HG03108 (cell line): ENCODE measurements at regions not wholly inside any gene's neighbourhood (a gene's known extent, or its start where the extent isn't known, plus 50 kb on each side); places are given as distances from the start of the nearest gene placed in this dataset.
"Not testable (repeated sequence)": the region's sequence is repeated elsewhere in the genome, so short reads cannot be mapped to it uniquely, and the experiment has no call there.

ENCODE experiments used
- ATAC-seq: cut with Tn5 transposase; IDR thresholded peaks from one replicate; pipeline ENCODE4 v1.9.1; 2021; ENCODE audit warnings: moderate library complexity; ENCODE audit not compliant: unreplicated experiment

GRCh38 chr4:3878678-3879077 is 112.5 kb downstream of the ADRA2C start:
- no peak for ATAC-seq

GRCh38 chr4:3879681-3880614 is 113.8 kb downstream of the ADRA2C start:
- no peak for ATAC-seq

GRCh38 chr4:3880615-3881120 is 114.5 kb downstream of the ADRA2C start:
- no peak for ATAC-seq

GRCh38 chr4:3882316-3882885 is 116.2 kb downstream of the ADRA2C start:
- ATAC-seq: not testable (repeated sequence)

GRCh38 chr4:3884261-3884660 is 118.1 kb downstream of the ADRA2C start:
- not testable (repeated sequence) for ATAC-seq

- ATAC-seq: not testable (repeated sequence)
Observed at GRCh38 chr4:3893590-3893989, 127.4 kb downstream of the ADRA2C start.

- not testable (repeated sequence) for ATAC-seq
Observed at GRCh38 chr4:3894086-3894959, 128.1 kb downstream of the ADRA2C start.

GRCh38 chr4:3896441-3896840 is 130.3 kb downstream of the ADRA2C start:
- no peak for ATAC-seq

- ATAC-seq: not testable (repeated sequence)
Observed at GRCh38 chr4:3896871-3897578, 130.8 kb downstream of the ADRA2C start.

GRCh38 chr4:3898098-3898497 is 131.9 kb downstream of the ADRA2C start:
- no peak for ATAC-seq

- ATAC-seq: not testable (repeated sequence)
Observed at GRCh38 chr4:3898928-3899327, 132.7 kb downstream of the ADRA2C start.

- ATAC-seq: not testable (repeated sequence)
Observed at GRCh38 chr4:3904264-3904955, 138.2 kb downstream of the ADRA2C start.

GRCh38 chr4:3909616-3910015 is 143.4 kb downstream of the ADRA2C start:
- not testable (repeated sequence) for ATAC-seq

- not testable (repeated sequence) for ATAC-seq
Observed at GRCh38 chr4:3910161-3910950, 144.2 kb downstream of the ADRA2C start.

- ATAC-seq: no peak
Observed at GRCh38 chr4:3911252-3911856, 145.2 kb downstream of the ADRA2C start.

GRCh38 chr4:3914511-3914910 is 148.3 kb downstream of the ADRA2C start:
- ATAC-seq: not testable (repeated sequence)

GRCh38 chr4:3919509-3919908 is 153.3 kb downstream of the ADRA2C start:
- ATAC-seq: not testable (repeated sequence)

GRCh38 chr4:3921902-3922301 is 155.7 kb downstream of the ADRA2C start:
- ATAC-seq: not testable (repeated sequence)
